IMR-90 (cell line): ENCODE measurements at regions not wholly inside any gene's neighbourhood (a gene's known extent, or its start where the extent isn't known, plus 50 kb on each side); places are given as distances from the start of the nearest gene placed in this dataset.

Experiments
- ATAC-seq: fragments of 200-7000 bp; cut with Tn5 transposase; 2 replicates; pipeline ENCODE4 v1.9.1; 2020; ENCODE audit warnings: low read depth, mild to moderate bottlenecking, moderate library complexity
- BruUV-seq: library from RNA; stranded (reverse); fragments of 400-500 nt; replicated peaks from 2 replicates; lab custom pipeline; 2021; lab: Mats Ljungman, UMichigan
- CTCF ChIA-PET: fragments of 300-600 bp; formaldehyde crosslinking; extraction: SDS; loops from one replicate; lab custom pipeline; 2021; ENCODE audit warnings: antibody characterized with exemption; lab: Yijun Ruan, JAX
- POLR2A ChIA-PET: fragments of 300-600 bp; sonication (Branson Sonifier 250); formaldehyde crosslinking; loops from one replicate; lab custom pipeline; 2022; ENCODE audit warnings: antibody characterized with exemption; ENCODE audit not compliant: unreplicated experiment; lab: Charles Lee
- DNase-seq: peaks from one replicate; pipeline ENCODE4 v3.0.0; 2013
- H2AFZ ChIP-seq: replicated peaks from 2 replicates; pipeline ENCODE3; 2013; ENCODE audit warnings: low read length, mild to moderate bottlenecking; ENCODE audit not compliant: poor library complexity
- H2AK5ac ChIP-seq: 2 replicates; pipeline ENCODE4 v1.6.1; 2013; ENCODE audit warnings: low read depth, low read length, inconsistent platforms
- H2AK9ac ChIP-seq: replicated peaks from 2 replicates; pipeline ENCODE3; 2013; ENCODE audit warnings: mild to moderate bottlenecking, low read depth, low read length, moderate library complexity; ENCODE audit not compliant: poor library complexity
- H2BK120ac ChIP-seq: 2 replicates; pipeline ENCODE4 v1.6.1; 2013; ENCODE audit warnings: low read depth, low read length, inconsistent platforms
- H2BK15ac ChIP-seq: 3 replicates; pipeline ENCODE4 v1.6.1; 2013; ENCODE audit warnings: low read depth, low read length, inconsistent platforms
- H2BK20ac ChIP-seq: 2 replicates; pipeline ENCODE4 v1.6.1; 2013; ENCODE audit warnings: low read depth, mild to moderate bottlenecking, inconsistent platforms, low read length, moderate library complexity
- H2BK5ac ChIP-seq: 2 replicates; pipeline ENCODE4 v1.6.1; 2013; ENCODE audit warnings: mild to moderate bottlenecking, low read depth, low read length, inconsistent platforms; ENCODE audit not compliant: poor library complexity, severe bottlenecking
- H3K14ac ChIP-seq: replicated peaks from 2 replicates; pipeline ENCODE4 v1.6.1; 2013; ENCODE audit warnings: low read depth, low read length, inconsistent platforms
- H3K18ac ChIP-seq: 2 replicates; pipeline ENCODE4 v1.6.1; 2013; ENCODE audit warnings: low read depth, low read length, control low read depth
- H3K23ac ChIP-seq: 2 replicates; pipeline ENCODE4 v1.6.1; 2013; ENCODE audit warnings: low read depth, low read length, inconsistent platforms
- H3K27ac ChIP-seq: 2 replicates; pipeline ENCODE4 v1.5.1; 2013; ENCODE audit warnings: mild to moderate bottlenecking, control low read depth, low read length; ENCODE audit not compliant: insufficient read depth
- H3K27me3 ChIP-seq: 2 replicates; pipeline ENCODE4 v1.6.1; 2013; ENCODE audit warnings: low read length; ENCODE audit not compliant: control insufficient read depth, insufficient read depth
- H3K36me3 ChIP-seq: 2 replicates; pipeline ENCODE4 v1.6.1; 2013; ENCODE audit warnings: low read length, mixed read lengths; ENCODE audit not compliant: control insufficient read depth, insufficient read depth
- H3K4ac ChIP-seq: 2 replicates; pipeline ENCODE4 v1.6.1; 2013; ENCODE audit warnings: low read depth, low read length, inconsistent platforms
- H3K4me1 ChIP-seq: 2 replicates; pipeline ENCODE4 v1.6.1; 2013; ENCODE audit warnings: low read length, mixed read lengths; ENCODE audit not compliant: control insufficient read depth, insufficient read depth
- H3K4me2 ChIP-seq: 2 replicates; pipeline ENCODE4 v1.6.1; 2013; ENCODE audit warnings: low read depth, mild to moderate bottlenecking, control low read depth, low read length, moderate library complexity
- H3K4me3 ChIP-seq: 2 replicates; pipeline ENCODE4 v1.5.1; 2013; ENCODE audit warnings: low read depth, mild to moderate bottlenecking, control low read depth, low read length, moderate library complexity; ENCODE audit not compliant: insufficient read depth
- H3K56ac ChIP-seq: 2 replicates; pipeline ENCODE4 v1.6.1; 2013; ENCODE audit warnings: low read length, inconsistent platforms; ENCODE audit not compliant: insufficient read depth; ENCODE audit errors: extremely low read depth
- H3K79me1 ChIP-seq, 2 experiments: 2 replicates each; pipeline ENCODE4 v1.6.1; 2013; ENCODE audit warnings: low read length in 2 of 2, inconsistent platforms in 1 of 2, low read depth in 1 of 2
- H3K9ac ChIP-seq: 2 replicates; pipeline ENCODE4 v1.6.1; 2013; ENCODE audit warnings: low read depth, low read length, control low read depth
- H3K9me1 ChIP-seq: 2 replicates; pipeline ENCODE4 v1.6.1; 2013; ENCODE audit warnings: low read length, inconsistent platforms; ENCODE audit not compliant: insufficient read depth
- H3K9me3 ChIP-seq: 2 replicates; pipeline ENCODE4 v1.6.1; 2013; ENCODE audit warnings: low read length; ENCODE audit not compliant: control insufficient read depth, insufficient read depth
- H4K20me1 ChIP-seq: 2 replicates; pipeline ENCODE4 v1.6.1; 2013; ENCODE audit warnings: low read length, inconsistent platforms; ENCODE audit not compliant: insufficient read depth
- H4K5ac ChIP-seq: 2 replicates; pipeline ENCODE4 v1.6.1; 2013; ENCODE audit warnings: mild to moderate bottlenecking, low read depth, low read length, control low read depth
- H4K8ac ChIP-seq, 2 experiments: 2 replicates each; pipeline ENCODE4 v1.6.1; 2013; ENCODE audit warnings: low read depth in 2 of 2, low read length in 2 of 2, control low read depth in 1 of 2, inconsistent platforms in 1 of 2
- H4K91ac ChIP-seq: 2 replicates; pipeline ENCODE4 v1.6.1; 2013; ENCODE audit warnings: low read depth, low read length, inconsistent platforms; ENCODE audit not compliant: insufficient read depth
- BHLHE40 ChIP-seq: fragments of 150-350 bp; IDR thresholded peaks from 2 replicates; pipeline ENCODE4 v1.6.1; 2016; ENCODE audit warnings: mild to moderate bottlenecking, low read depth, low read length
- CEBPB ChIP-seq: IDR thresholded peaks from 2 replicates; pipeline ENCODE4 v1.6.1; 2012; ENCODE audit warnings: low read depth, low read length, improper control_type of control experiment
- CHD1 ChIP-seq: IDR thresholded peaks from 2 replicates; pipeline ENCODE4 v1.6.1; 2012; ENCODE audit warnings: low read depth, low read length, improper control_type of control experiment
- NFE2L2 ChIP-seq: fragments of 150-350 bp; IDR thresholded peaks from 2 replicates; pipeline ENCODE4 v1.6.1; 2016; ENCODE audit warnings: low read depth, mild to moderate bottlenecking, low read length
- RFX5 ChIP-seq: IDR thresholded peaks from 2 replicates; pipeline ENCODE4 v1.8.0; 2012; ENCODE audit warnings: low read depth, mild to moderate bottlenecking, low read length, moderate library complexity
- USF2 ChIP-seq: fragments of 150-350 bp; IDR thresholded peaks from 2 replicates; pipeline ENCODE4 v1.6.1; 2017; ENCODE audit warnings: mild to moderate bottlenecking, antibody characterized with exemption, low read length, low read depth
- WGBS, 2 experiments: methylation state at CpG; one replicate each; pipeline versions ENCODE4 v1.1.5 to v1.1.7; 2013; ENCODE audit warnings: missing lambda C conversion rate in 2 of 2; ENCODE audit not compliant: insufficient read length in 1 of 2; ENCODE audit errors: extremely low coverage in 2 of 2; 5-methylcytosine and 5-hydroxymethylcytosine counted together
- dilution Hi-C: fragments of 300-500 bp; cut with HindIII; formaldehyde crosslinking; loops from one replicate; pipeline ENCODE4 v1.14.3; 2018; ENCODE audit warnings: low sequenced_read_pairs; ENCODE audit not compliant: unreplicated experiment
- in situ Hi-C: fragments of 300-500 bp; cut with MboI; formaldehyde crosslinking; loops from 3 replicates; pipeline ENCODE4 v1.14.3; 2019; ENCODE audit warnings: low sequenced_read_pairs, inconsistent platforms, mixed read lengths
- intact Hi-C: fragments of 100-400 bp; cut with micrococcal nuclease; formaldehyde crosslinking; loops from 2 replicates; pipeline ENCODE4 v1.10.0; 2022

- Histone ChIP-seq H4K20me1 (no peaks in the 10 kb centered on the region), H2AK9ac (no peak overlapping the region), H4K8ac (no peak overlapping the region), H2BK5ac (no peak overlapping the region), H2AK5ac (no peak overlapping the region), H3K9me1 (no peaks in the 10 kb centered on the region), H3K36me3 (no peaks in the 10 kb centered on the region), H3K9me3 (0 out of 2 replicates have a peak, but pooled peaks cover 2% of the 10 kb centered on the region), H3K4ac (no peak overlapping the region), H3K4me2 (no peak overlapping the region), H3K14ac (no peak overlapping the region), H3K9ac (no peak overlapping the region), H2BK15ac (no peak overlapping the region), H4K91ac (no peak overlapping the region), H3K4me3 (no peak overlapping the region), H2BK20ac (no peak overlapping the region), H3K27me3 (no peaks in the 10 kb centered on the region), H3K18ac (no peak overlapping the region), H2BK120ac (no peak overlapping the region), H2AFZ (no peak overlapping the region), H3K56ac (no peak overlapping the region), H4K5ac (no peak overlapping the region), H3K23ac (no peak overlapping the region), H3K4me1 (no peaks in the 10 kb centered on the region), H3K79me1 (no peaks in the 10 kb centered on the region), H3K27ac (no peak overlapping the region)
- BruUV-seq: no TSS peak
- POLR2A ChIA-PET: no interaction called here
- intact Hi-C loops: no loop called here
- no peak for TF ChIP-seq BHLHE40
- no peak for TF ChIP-seq USF2
- TF ChIP-seq CEBPB: no peak
- no peak for TF ChIP-seq RFX5
- no peak for TF ChIP-seq CHD1
- TF ChIP-seq NFE2L2: no peak
- in situ Hi-C loops: no loop called here
- no CpG with 5 or more reads among the region's 3 CpGs for WGBS, 2 experiments
- dilution Hi-C loops: no loop called here
- ATAC-seq: no peak
- DNase-seq: no peak
- CTCF ChIA-PET: no interaction called here
These were observed 362.8 kb upstream of the PLXNA2 start for GRCh38 chr1:208606959-208607358.
